Heart left ventricle (tissue), 13 donors: ENCODE measurements at regions not wholly inside any gene's neighbourhood (a gene's known extent, or its start where the extent isn't known, plus 50 kb on each side); places are given as distances from the start of the nearest gene placed in this dataset.

Experiments used
- CTCF ChIP-seq, 12 donors: fragments of 200-600 bp; sonication (generic) in 4 of 12; IDR thresholded peaks; one replicate each; pipeline versions ENCODE4 v1.5.0 to v1.8.0; 2018 to 2022; ENCODE audit warnings: antibody characterized with exemption in 12 of 12, mild to moderate bottlenecking in 5 of 12
- POLR2A ChIP-seq, 2 donors: fragments of 450-650 bp; IDR thresholded peaks; one replicate each; pipeline ENCODE4 v1.6.1; 2017; ENCODE audit warnings: antibody characterized with exemption in 2 of 2, mild to moderate bottlenecking in 2 of 2, moderate library complexity in 2 of 2
- donor health status: ischemic (EF 13 %, LVEDD 7.1; RV severe dilation, severe dysfunction).
- donor health status: DM: no; HTN: yes; CAD: no.
- donor health status: DM: no; HTN: no; CAD: no.
- donor health status: ischemic (EF 25% LVEDD 6.9; RV normal size, moderate dysfunction).
- donor health status: ischemic (EF 25% LVEDD 5.7; RV mildly dilated, moderate dysfunction).
- donor health status: ischemic (EF 35%, LVEDD 5.7; RV mildly dilated, moderate dysfunction).
- donor health status: nonischemic (EF 11% LVEDD 7.7; RV severe dilation, severe dysfunction).
- donor health status: DM: yes; HTN: yes; CAD: no.
- donor health status: PGD.
- donor health status: ischemic (EF 29% LVEDD 5.4; RV normal size, mild dysfunction).
- donor health status: nonischemic (EF 23%, LVEDD 6.1; RV moderate dilation, normal function).

GRCh38 chr12:18897823-18898222 lies 159.9 kb downstream of the CAPZA3 start:
- no peak for TF ChIP-seq CTCF (IDR thresholded peaks at IDR 0.05)
- no peak for TF ChIP-seq POLR2A (IDR thresholded peaks at IDR 0.05)
